ENCODE measurements at regions not wholly inside any gene's neighbourhood (a gene's known extent, or its start where the extent isn't known, plus 50 kb on each side); places are given as distances from the start of the nearest gene placed in this dataset.
A peak's percentile ranks its signal among the peaks of the same experiment; 100 is the strongest.

GRCh38 chr20:59495894-59496510 lies 108.3 kb upstream of the PHACTR3 start:
- DNase-seq (ENCODE audit: low spot score) = peak; percentile 54

- no peak for DNase-seq (ENCODE audit: low spot score)
These were observed 106.0 kb upstream of the PHACTR3 start for GRCh38 chr20:59498291-59498690.

- DNase-seq (ENCODE audit: low spot score) = no peak
These were observed 104.5 kb upstream of the PHACTR3 start for GRCh38 chr20:59499863-59500262.

- no peak for DNase-seq (ENCODE audit: low spot score)
These were observed 95.6 kb upstream of the PHACTR3 start for GRCh38 chr20:59508729-59509128.

GRCh38 chr20:59512651-59513050 lies 91.7 kb upstream of the PHACTR3 start:
- DNase-seq (ENCODE audit: low spot score) = no peak

GRCh38 chr20:59514554-59514953 lies 89.8 kb upstream of the PHACTR3 start:
- no peak for DNase-seq (ENCODE audit: low spot score)

- no peak for DNase-seq (ENCODE audit: low spot score)
These were observed 89.1 kb upstream of the PHACTR3 start for GRCh38 chr20:59515013-59515905.

- DNase-seq (ENCODE audit: low spot score) = no peak
These were observed 88.5 kb upstream of the PHACTR3 start for GRCh38 chr20:59515906-59516209.

GRCh38 chr20:59518881-59519706 lies 85.2 kb upstream of the PHACTR3 start:
- DNase-seq (ENCODE audit: low spot score) = peak; percentile 59

- DNase-seq (ENCODE audit: low spot score) = no peak
These were observed 84.7 kb upstream of the PHACTR3 start for GRCh38 chr20:59519707-59520014.

GRCh38 chr20:59520814-59521213 lies 83.5 kb upstream of the PHACTR3 start:
- no peak for DNase-seq (ENCODE audit: low spot score)

- peak; percentile 38 for DNase-seq (ENCODE audit: low spot score)
These were observed 78.7 kb upstream of the PHACTR3 start for GRCh38 chr20:59525500-59526241.

GRCh38 chr20:59526242-59527225 lies 77.8 kb upstream of the PHACTR3 start:
- DNase-seq (ENCODE audit: low spot score) = no peak

- no peak for DNase-seq (ENCODE audit: low spot score)
These were observed 73.6 kb upstream of the PHACTR3 start for GRCh38 chr20:59530782-59531181.

- DNase-seq (ENCODE audit: low spot score) = no peak
These were observed 66.3 kb upstream of the PHACTR3 start for GRCh38 chr20:59537991-59538390.

- no peak for DNase-seq (ENCODE audit: low spot score)
These were observed 56.7 kb upstream of the PHACTR3 start for GRCh38 chr20:59547596-59547995.

All from activated CD4-positive, alpha-beta T cell treated with anti-CD3 and anti-CD28 coated beads, Interleukin-2, Interleukin-4, amounts not matched to agents 100 ng/mL and 50 ng/mL, durations not matched to agents 16 hours and 8 hours (primary cell).